ENCODE measurements at regions not wholly inside any gene's neighbourhood (a gene's known extent, or its start where the extent isn't known, plus 50 kb on each side); places are given as distances from the start of the nearest gene placed in this dataset.

- DNase-seq = no peak
- TF ChIP-seq POLR2A (IDR thresholded peaks at IDR 0.05; ENCODE audit: low read length) (no peak), GATA1 (IDR thresholded peaks at IDR 0.05; ENCODE audit: low read depth, low read length) (no peak)
Observed at GRCh38 chr7:54898659-54899340, 120.0 kb upstream of the EGFR start.

- no peak for TF ChIP-seq GATA1 (IDR thresholded peaks at IDR 0.05; ENCODE audit: low read depth, low read length)
- DNase-seq = no peak
Observed at GRCh38 chr7:54901840-54902239, 117.0 kb upstream of the EGFR start.

- no peak for DNase-seq
- TF ChIP-seq GATA1 (IDR thresholded peaks at IDR 0.05; ENCODE audit: low read depth, low read length) (no peak), POLR2A (IDR thresholded peaks at IDR 0.05; ENCODE audit: low read length) (no peak)
Observed at GRCh38 chr7:54904130-54904529, 114.7 kb upstream of the EGFR start.

- TF ChIP-seq GATA1 (IDR thresholded peaks at IDR 0.05; ENCODE audit: low read depth, low read length) = no peak
- TF ChIP-seq POLR2A (IDR thresholded peaks at IDR 0.05; ENCODE audit: low read length) = no peak
- DNase-seq = no peak
Observed at GRCh38 chr7:54904986-54905385, 113.8 kb upstream of the EGFR start.

DNA sequence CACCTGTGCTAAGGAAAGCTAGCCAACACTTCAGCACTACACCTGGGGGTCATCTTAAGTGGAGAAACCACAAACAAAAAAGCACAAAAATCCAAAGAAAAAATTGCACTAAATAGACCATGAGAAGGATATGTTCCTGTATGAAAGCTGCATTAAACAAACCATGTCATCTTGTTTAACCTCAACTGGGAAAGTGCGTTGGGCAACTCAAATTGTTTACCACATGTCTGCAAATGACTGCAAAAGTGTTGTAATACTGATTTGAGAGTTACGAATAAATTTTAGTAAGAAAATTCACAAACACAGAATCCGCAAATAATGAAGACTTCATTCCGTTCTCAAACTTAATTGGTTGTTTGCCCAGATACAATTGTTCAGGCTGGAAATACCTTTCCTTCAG lies 111.9 kb upstream of the EGFR start:
- TF ChIP-seq GATA1 (IDR thresholded peaks at IDR 0.05; ENCODE audit: low read depth, low read length) (no peak), POLR2A (IDR thresholded peaks at IDR 0.05; ENCODE audit: low read length) (no peak)
- no peak for DNase-seq

GRCh38 chr7:54907981-54908380 lies 110.8 kb upstream of the EGFR start:
- no peak for DNase-seq
- TF ChIP-seq GATA1 (IDR thresholded peaks at IDR 0.05; ENCODE audit: low read depth, low read length) (no peak), POLR2A (IDR thresholded peaks at IDR 0.05; ENCODE audit: low read length) (no peak)

DNA sequence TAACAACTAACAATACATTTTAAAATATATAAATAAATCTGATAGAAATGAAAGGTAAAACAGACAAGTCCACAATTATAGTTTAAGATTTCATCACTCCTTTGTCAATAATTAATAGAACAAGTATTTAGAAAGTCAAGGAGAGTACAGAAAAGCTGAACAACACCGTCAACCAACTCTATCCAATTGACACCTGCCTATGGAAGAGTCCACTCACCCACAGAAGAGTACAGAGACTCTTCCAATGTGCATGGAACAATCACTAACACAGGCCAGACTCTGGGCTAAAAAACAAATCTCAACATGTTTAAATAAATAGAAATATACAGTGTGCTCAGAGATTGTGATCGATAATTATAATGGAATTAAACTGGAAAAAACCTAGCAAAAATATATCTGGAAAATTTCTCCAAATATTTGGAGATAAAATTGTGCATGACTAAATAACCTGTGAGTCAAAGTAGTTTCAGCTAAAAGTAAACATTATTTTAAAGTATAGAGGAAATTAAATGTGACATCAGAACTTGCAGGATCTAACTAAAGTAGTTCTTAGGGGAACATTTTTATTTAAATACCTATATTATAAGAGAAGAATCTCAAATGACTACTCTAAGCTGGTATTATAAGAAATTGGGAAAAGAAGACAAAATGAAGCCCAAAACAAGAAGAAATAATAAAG lies 109.9 kb upstream of the EGFR start:
- TF ChIP-seq POLR2A (IDR thresholded peaks at IDR 0.05; ENCODE audit: low read length) (no peak), GATA1 (IDR thresholded peaks at IDR 0.05; ENCODE audit: low read depth, low read length) (no peak)
- DNase-seq = no peak

GRCh38 chr7:54915870-54916598 lies 102.8 kb upstream of the EGFR start:
- DNase-seq = no peak

GRCh38 chr7:54917613-54918391 lies 101.0 kb upstream of the EGFR start:
- TF ChIP-seq POLR2A (IDR thresholded peaks at IDR 0.05; ENCODE audit: low read length) (no peak), GATA1 (IDR thresholded peaks at IDR 0.05; ENCODE audit: low read depth, low read length) (no peak)
- DNase-seq = no peak

More at GRCh38 chr7:54915870-54916598, 102.8 kb upstream of the EGFR start:
- no peak for TF ChIP-seq GATA1 (IDR thresholded peaks at IDR 0.05; ENCODE audit: low read depth, low read length)
- TF ChIP-seq POLR2A (IDR thresholded peaks at IDR 0.05; ENCODE audit: low read length) = no peak

- no peak for DNase-seq
- TF ChIP-seq GATA1 (IDR thresholded peaks at IDR 0.05; ENCODE audit: low read depth, low read length) (no peak), POLR2A (IDR thresholded peaks at IDR 0.05; ENCODE audit: low read length) (no peak)
Observed at GRCh38 chr7:54921116-54921515, 97.7 kb upstream of the EGFR start.

DNA sequence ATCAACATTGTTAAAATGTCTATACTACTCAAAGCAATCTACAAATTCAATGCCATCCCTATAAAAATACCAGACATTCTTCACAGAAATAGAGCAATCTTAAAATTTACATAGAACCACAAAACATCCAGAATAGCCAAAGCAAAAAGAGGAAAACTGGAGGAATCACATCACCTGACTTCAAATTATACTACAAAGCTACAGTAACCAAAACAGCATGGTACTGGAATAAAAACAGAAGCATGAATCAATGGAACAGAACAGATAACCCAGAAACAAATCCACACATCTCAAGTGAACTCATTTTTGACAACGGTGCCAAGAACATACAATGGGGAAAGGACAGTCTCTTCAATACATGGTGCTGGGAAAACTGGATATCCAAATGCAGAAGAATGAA lies 87.3 kb upstream of the EGFR start:
- TF ChIP-seq GATA1 (IDR thresholded peaks at IDR 0.05; ENCODE audit: low read depth, low read length) = no peak
- TF ChIP-seq POLR2A (IDR thresholded peaks at IDR 0.05; ENCODE audit: low read length) = no peak
- DNase-seq = no peak

GRCh38 chr7:54932818-54933543 lies 85.8 kb upstream of the EGFR start:
- no peak for DNase-seq
- no peak for TF ChIP-seq GATA1 (IDR thresholded peaks at IDR 0.05; ENCODE audit: low read depth, low read length)
- TF ChIP-seq POLR2A (IDR thresholded peaks at IDR 0.05; ENCODE audit: low read length) = no peak

GRCh38 chr7:54933643-54934042 lies 85.2 kb upstream of the EGFR start:
- no peak for DNase-seq
- TF ChIP-seq GATA1 (IDR thresholded peaks at IDR 0.05; ENCODE audit: low read depth, low read length) (no peak), POLR2A (IDR thresholded peaks at IDR 0.05; ENCODE audit: low read length) (no peak)
